ENCODE measurements at regions not wholly inside any gene's neighbourhood (a gene's known extent, or its start where the extent isn't known, plus 50 kb on each side); places are given as distances from the start of the nearest gene placed in this dataset.

DNA sequence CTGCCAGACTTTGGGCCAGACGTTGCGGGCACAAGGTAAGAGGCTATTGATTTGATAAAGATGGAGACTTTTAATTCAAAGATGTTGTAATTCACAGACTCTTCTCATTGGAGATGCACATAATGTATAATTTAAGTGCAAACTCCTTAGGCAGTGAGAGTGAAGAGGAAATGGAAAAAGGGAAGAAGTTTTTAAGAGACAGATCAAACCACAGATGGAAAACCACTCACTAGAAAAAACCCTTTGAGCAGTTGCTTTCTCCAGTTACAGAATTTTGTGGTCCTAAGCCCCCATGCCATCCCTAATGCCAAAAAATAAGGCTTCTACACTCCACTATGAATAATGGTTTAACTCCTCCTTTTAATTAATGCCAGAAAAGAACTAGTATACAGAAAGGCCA, 977.1 kb upstream of the PRKX start:
- TF ChIP-seq, protein P1, sequence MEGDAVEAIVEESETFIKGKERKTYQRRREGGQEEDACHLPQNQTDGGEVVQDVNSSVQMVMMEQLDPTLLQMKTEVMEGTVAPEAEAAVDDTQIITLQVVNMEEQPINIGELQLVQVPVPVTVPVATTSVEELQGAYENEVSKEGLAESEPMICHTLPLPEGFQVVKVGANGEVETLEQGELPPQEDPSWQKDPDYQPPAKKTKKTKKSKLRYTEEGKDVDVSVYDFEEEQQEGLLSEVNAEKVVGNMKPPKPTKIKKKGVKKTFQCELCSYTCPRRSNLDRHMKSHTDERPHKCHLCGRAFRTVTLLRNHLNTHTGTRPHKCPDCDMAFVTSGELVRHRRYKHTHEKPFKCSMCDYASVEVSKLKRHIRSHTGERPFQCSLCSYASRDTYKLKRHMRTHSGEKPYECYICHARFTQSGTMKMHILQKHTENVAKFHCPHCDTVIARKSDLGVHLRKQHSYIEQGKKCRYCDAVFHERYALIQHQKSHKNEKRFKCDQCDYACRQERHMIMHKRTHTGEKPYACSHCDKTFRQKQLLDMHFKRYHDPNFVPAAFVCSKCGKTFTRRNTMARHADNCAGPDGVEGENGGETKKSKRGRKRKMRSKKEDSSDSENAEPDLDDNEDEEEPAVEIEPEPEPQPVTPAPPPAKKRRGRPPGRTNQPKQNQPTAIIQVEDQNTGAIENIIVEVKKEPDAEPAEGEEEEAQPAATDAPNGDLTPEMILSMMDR (IDR thresholded peaks at IDR 0.05; ENCODE audit: low read depth, low read length, missing input control): no peak
- TF ChIP-seq SP1 (IDR thresholded peaks at IDR 0.05): no peak
- no peak for TF ChIP-seq EGR1 (IDR thresholded peaks at IDR 0.05; ENCODE audit: low read depth in 2 of 2)
- TF ChIP-seq TAF1 (conservative IDR thresholded peaks at IDR 0.05): no peak

Measured in liver (tissue), 3 donors.